ENCODE measurements at regions not wholly inside any gene's neighbourhood (a gene's known extent, or its start where the extent isn't known, plus 50 kb on each side); places are given as distances from the start of the nearest gene placed in this dataset.

DNA sequence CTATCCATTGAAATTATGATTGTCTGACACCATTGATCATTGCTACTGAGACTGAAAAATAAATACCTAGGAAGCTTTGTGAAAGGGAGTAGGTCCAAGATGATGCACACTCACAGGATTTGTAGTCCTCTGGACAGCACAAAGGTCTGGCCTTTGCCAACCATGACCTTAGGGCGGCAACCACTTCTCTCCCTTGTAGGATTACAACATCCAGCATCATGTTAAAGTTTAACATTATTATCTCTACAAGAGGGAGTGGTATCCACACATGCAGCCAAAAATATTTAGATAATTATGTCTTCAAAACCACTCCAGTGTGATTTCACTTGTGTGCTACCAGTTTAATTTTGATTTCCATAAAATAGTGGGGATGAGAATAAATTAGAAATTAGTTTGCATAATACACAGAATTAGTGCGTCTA, 51.1 kb upstream of the NHSL1 start:
- no peak for DNase-seq

- no peak for DNase-seq
Observed at GRCh38 chr6:138554146-138554545, 54.9 kb upstream of the NHSL1 start.

DNA sequence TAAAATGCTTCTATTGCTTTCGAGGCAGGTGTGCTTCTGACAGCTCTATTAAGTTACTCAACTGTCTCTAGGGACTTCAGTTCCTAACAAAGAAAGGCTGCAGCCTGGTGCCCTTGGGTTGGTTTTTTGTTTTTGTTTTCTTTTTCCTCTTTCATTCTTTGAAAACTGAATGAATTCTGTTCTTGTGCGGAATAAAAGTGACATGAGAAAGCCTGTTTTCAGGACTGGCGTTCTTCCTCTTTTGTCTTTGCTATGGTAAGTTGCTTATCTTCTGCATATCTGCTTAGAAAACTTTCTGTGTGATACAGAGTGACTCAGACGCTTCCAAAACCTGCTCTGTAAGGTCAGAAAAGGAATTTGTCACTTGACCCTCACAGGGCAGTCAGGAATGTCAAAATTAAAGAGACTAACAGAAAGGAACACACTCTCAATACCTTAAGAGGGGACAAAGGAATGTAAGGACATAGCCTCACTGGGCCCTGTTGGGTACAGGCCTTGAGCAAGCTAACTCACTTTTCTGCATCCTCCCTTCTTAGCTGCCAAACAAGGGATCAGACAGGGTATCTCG, 56.2 kb upstream of the NHSL1 start:
- DNase-seq = no peak

DNA sequence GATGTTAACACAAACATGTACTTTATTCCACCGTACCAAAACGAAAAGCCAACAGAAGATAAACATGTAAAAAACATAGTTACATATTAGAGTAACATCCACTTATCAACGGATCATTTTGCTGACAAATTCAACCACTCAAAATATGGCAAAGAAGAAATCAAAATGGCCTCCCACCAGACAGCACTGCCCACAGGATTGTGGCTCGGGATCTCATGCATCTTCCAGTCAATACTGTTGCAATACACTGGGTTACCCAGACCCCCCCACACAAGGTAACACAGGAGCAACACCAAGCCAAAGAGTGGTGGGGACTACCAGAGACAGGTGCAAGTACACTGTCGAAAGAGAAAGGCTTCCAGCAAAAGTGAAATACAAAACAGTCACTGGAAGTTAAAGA, 57.9 kb upstream of the NHSL1 start:
- no peak for DNase-seq

GRCh38 chr6:138559143-138559542, 59.8 kb upstream of the NHSL1 start:
- no peak for DNase-seq

GRCh38 chr6:138560130-138560860, 61.0 kb upstream of the NHSL1 start:
- no peak for DNase-seq

DNA sequence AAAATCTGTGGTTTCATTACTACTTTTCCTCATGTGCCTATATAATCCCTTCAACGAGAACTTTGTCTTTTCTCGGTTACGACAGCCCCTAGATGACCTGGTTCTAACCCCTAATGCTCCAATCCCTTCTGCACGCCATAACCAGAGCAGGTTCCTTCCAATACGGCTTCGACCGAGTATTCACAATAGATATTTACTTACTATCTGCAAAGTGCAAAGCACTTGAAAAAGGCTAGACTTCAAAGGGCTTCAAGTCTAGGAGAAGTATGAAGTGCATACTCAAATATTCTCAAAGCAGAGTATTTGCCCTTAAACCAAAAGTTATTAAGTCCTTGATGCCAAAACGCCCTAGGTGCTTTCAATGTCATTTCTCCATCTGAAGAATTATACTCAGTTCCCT, 63.4 kb upstream of the NHSL1 start:
- DNase-seq = no peak

GRCh38 chr6:138563231-138563630, 63.9 kb upstream of the NHSL1 start:
- DNase-seq = no peak

- no peak for DNase-seq
Observed at GRCh38 chr6:138563650-138564049, 64.4 kb upstream of the NHSL1 start.

- no peak for DNase-seq
Observed at GRCh38 chr6:138564170-138564721, 65.0 kb upstream of the NHSL1 start.

DNA sequence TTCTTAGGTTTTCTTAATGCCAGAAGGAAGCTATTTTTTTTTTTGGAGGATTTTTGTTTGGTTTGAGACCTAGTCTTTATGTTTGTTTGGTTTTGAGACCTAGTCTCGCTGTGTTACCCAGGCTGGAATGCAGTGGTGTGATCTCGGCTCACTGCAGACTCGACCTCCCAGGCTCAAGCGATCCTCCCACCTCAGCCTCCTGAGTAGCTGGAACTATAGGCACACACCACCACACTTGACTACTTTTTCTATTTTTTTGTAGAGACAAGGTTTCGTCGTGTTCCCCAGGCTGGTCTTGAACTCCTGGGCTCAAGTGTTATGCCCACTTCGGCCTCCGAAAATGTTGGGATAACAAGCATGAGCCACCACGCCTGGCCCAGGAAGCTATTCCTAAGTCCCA, 67.8 kb upstream of the NHSL1 start:
- DNase-seq = no peak

- DNase-seq = no peak
Observed at GRCh38 chr6:138568997-138569396, 69.7 kb upstream of the NHSL1 start.

DNA sequence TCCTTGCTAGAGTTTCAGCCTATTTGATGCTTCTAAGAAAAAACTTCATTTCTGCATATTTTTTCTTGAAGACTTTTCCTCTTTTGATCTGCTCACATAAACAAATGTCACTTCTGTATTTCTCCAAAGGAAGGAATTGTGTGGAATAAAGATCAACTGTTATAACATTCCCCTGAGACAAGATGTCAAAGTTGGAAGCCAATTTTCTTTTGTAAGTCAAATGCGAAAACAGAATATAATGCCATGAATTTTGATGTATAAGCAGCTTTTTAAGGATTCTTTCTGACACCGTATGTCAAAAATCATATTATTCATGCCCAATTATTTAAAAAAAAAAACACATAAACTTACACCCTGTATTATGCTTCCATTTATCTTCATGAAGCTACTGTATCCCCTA, 70.3 kb upstream of the NHSL1 start:
- DNase-seq = no peak

DNA sequence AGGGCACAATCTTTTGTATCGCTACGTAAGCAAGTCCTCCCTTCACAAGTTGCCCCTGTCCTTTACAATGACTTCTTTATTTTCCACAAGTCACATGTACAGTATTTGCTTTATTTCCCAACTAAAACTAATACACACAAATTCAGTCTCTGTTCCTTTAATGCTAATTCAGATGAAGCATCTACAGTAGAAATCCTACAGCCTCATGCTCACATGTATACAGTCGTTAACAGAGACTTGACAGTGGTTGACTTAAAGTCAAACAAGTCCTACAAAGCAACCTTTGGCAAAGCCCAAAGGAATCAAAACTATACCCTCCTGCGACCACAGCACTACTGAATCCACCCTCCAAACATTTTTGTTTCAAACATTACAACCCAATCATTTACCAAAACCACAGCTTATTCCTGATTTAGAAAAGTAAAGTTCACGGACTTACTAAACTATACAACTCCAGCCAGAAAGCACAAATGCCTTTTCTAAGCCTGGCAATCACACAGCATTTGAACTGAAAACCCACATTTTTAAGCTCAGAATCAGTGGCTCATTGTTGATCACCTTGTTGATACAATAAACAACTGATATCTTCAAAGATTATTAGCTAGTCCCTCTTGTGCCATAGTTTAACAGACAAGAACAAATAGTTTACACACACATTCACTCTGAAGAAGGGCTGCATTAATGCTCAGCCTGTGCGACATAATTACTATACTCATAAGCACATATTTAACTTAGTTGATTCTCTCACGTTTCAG, 70.9 kb upstream of the NHSL1 start:
- no peak for DNase-seq

GRCh38 chr6:138570725-138571029, 71.4 kb upstream of the NHSL1 start:
- DNase-seq = no peak

GRCh38 chr6:138571181-138571580, 71.9 kb upstream of the NHSL1 start:
- no peak for DNase-seq

GRCh38 chr6:138571585-138572166, 72.4 kb upstream of the NHSL1 start:
- DNase-seq = no peak

GRCh38 chr6:138572167-138572875, 73.0 kb upstream of the NHSL1 start:
- peak; percentile 84 for DNase-seq

GRCh38 chr6:138572885-138573284, 73.6 kb upstream of the NHSL1 start:
- no peak for DNase-seq

DNA sequence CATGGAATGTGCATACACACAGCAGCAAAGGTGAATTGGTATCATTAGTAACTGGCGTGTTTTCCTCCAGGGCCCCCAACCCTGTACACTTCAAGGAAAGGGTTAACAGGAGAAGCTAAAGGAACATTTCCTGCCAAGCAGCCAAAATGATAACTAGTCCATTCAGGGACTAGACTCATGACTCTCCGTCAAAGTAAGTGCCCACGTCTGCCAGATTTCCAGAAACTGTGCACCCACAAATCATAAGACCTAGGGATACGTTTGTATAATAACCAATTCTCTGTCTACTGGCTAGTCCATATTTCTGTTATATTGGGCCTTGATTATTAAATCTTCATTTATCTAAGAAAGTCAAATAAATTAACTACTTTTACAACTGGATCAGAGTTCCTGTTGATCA, 76.0 kb upstream of the NHSL1 start:
- DNase-seq = no peak

DNA sequence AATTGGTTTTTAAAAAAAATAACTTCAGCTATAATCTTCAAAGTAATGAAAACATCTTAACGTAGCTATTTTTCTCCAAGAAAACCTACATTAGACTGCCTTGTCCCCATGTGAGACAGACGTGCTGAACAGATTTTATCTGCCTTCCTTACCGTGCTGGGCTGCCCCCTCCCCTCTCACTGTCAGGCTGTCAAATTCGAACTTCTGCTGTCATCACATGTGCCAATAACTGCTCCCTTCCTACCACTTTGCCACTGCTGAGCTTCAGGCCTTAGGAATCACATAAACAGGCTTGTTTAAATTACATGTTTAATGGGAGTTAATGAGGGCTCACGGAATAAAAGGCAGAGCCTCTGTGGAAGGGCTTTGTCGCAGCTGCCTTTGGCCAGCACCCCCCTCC, 77.0 kb upstream of the NHSL1 start:
- peak; percentile 67 for DNase-seq

DNA sequence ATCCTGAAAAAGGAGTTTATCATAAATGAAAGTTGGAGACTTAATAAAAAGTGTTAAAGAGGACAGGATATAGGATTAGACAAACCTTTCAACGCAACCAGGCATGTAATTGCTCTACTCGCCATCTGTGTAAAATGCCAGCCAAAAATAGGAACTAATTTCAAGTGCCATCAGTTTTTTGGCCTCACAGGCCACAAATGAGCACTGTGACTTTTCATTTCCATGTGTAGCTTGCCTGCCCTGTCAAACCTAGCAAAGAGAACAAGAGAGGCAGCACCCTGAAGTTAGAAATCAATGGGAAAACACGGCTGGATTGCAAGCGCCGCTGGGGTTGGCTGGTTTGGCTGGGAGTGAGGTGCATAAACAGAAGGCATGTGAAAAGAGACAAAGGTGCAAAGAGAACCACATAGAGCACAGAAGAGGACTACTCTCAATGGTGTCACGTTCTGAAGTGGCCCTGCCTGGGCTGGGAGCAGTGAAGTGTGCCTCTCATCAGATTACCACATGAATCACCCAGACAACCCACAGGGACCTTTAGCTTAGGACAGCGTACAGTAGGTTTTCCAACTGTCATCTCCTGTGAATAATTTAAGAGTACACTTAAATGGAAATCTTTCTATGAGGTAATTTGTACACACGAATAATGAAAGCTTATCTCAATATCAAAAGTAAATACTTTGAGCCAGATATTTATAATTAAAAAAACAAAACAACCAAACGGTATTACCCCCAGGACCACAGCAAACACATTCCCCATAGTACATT, 78.0 kb upstream of the NHSL1 start:
- DNase-seq = peak; percentile 90
